Endothelial cell (in vitro differentiated cells): ENCODE measurements at regions not wholly inside any gene's neighbourhood (a gene's known extent, or its start where the extent isn't known, plus 50 kb on each side); places are given as distances from the start of the nearest gene placed in this dataset.

ENCODE experiments used
- DNase-seq: peaks from one replicate; pipeline ENCODE4 v3.0.0; 2021; ENCODE audit warnings: low spot score
- H3K27ac Mint-ChIP-seq: one replicate; pipeline ENCODE4 v1.8.0; 2021; ENCODE audit warnings: mixed read lengths, inconsistent platforms; ENCODE audit not compliant: unreplicated experiment
- H3K27me3 Mint-ChIP-seq: one replicate; pipeline ENCODE4 v1.8.0; 2021; ENCODE audit warnings: mild to moderate bottlenecking, moderate library complexity, mixed read lengths, inconsistent platforms; ENCODE audit not compliant: unreplicated experiment
- H3K36me3 Mint-ChIP-seq: one replicate; pipeline ENCODE4 v1.8.0; 2021; ENCODE audit warnings: mild to moderate bottlenecking, low read depth, mixed read lengths, inconsistent platforms; ENCODE audit not compliant: unreplicated experiment
- H3K4me1 Mint-ChIP-seq: one replicate; pipeline ENCODE4 v1.8.0; 2021; ENCODE audit warnings: mild to moderate bottlenecking, mixed read lengths, inconsistent platforms; ENCODE audit not compliant: unreplicated experiment
- H3K4me3 Mint-ChIP-seq: one replicate; pipeline ENCODE4 v1.8.0; 2021; ENCODE audit warnings: mild to moderate bottlenecking, mixed read lengths, inconsistent platforms; ENCODE audit not compliant: unreplicated experiment
- H3K9me3 Mint-ChIP-seq: one replicate; pipeline ENCODE4 v1.8.0; 2021; ENCODE audit warnings: mixed read lengths, inconsistent platforms; ENCODE audit not compliant: unreplicated experiment
- CTCF ChIP-seq: fragments of 200-600 bp; sonication (generic); IDR thresholded peaks from one replicate; pipeline ENCODE4 v1.5.0; 2021; ENCODE audit warnings: antibody characterized with exemption; ENCODE audit not compliant: unreplicated experiment

- no peak overlapping the region for H3K4me3 Mint-ChIP-seq
- no peak overlapping the region for H3K27ac Mint-ChIP-seq
- no peak for DNase-seq
- no peaks in the 10 kb centered on the region for H3K27me3 Mint-ChIP-seq
- no peaks in the 10 kb centered on the region for H3K36me3 Mint-ChIP-seq
- peaks cover 2% of the 10 kb centered on the region for H3K4me1 Mint-ChIP-seq
- no peak for TF ChIP-seq CTCF
- no peaks in the 10 kb centered on the region for H3K9me3 Mint-ChIP-seq
These were observed 85.8 kb upstream of the DNAJC10 start for GRCh38 chr2:182630207-182630606.

- no peak for DNase-seq
- H3K4me3 Mint-ChIP-seq = no peak overlapping the region
- H3K36me3 Mint-ChIP-seq = no peaks in the 10 kb centered on the region
- TF ChIP-seq CTCF = no peak
- H3K4me1 Mint-ChIP-seq = no peaks in the 10 kb centered on the region
- no peak overlapping the region for H3K27ac Mint-ChIP-seq
- H3K9me3 Mint-ChIP-seq = no peaks in the 10 kb centered on the region
- H3K27me3 Mint-ChIP-seq = no peaks in the 10 kb centered on the region
These were observed 84.8 kb upstream of the DNAJC10 start for GRCh38 chr2:182631299-182631698.

- Mint-ChIP-seq H3K27me3 (no peaks in the 10 kb centered on the region), H3K4me1 (no peaks in the 10 kb centered on the region), H3K27ac (no peak overlapping the region), H3K36me3 (no peaks in the 10 kb centered on the region), H3K9me3 (no peaks in the 10 kb centered on the region), H3K4me3 (no peak overlapping the region)
- TF ChIP-seq CTCF = no peak
- DNase-seq = no peak
These were observed 81.7 kb upstream of the DNAJC10 start for GRCh38 chr2:182634386-182634785.

- Mint-ChIP-seq H3K27me3 (no peaks in the 10 kb centered on the region), H3K36me3 (no peaks in the 10 kb centered on the region)
These were observed 79.4 kb upstream of the DNAJC10 start for GRCh38 chr2:182636699-182637098.

GRCh38 chr2:182638667-182639066, 77.4 kb upstream of the DNAJC10 start:
- no peak for TF ChIP-seq CTCF
- Mint-ChIP-seq H3K27ac (no peak overlapping the region), H3K4me3 (no peak overlapping the region), H3K4me1 (no peaks in the 10 kb centered on the region), H3K27me3 (no peaks in the 10 kb centered on the region), H3K36me3 (no peaks in the 10 kb centered on the region), H3K9me3 (no peaks in the 10 kb centered on the region)
- DNase-seq = no peak

More at GRCh38 chr2:182636699-182637098, 79.4 kb upstream of the DNAJC10 start:
- TF ChIP-seq CTCF = no peak
- Mint-ChIP-seq H3K27ac (no peak overlapping the region), H3K4me1 (no peaks in the 10 kb centered on the region), H3K4me3 (no peak overlapping the region), H3K9me3 (no peaks in the 10 kb centered on the region)
- DNase-seq = no peak
